Left ventricle myocardium inferior (tissue), 1 donor: ENCODE measurements at regions not wholly inside any gene's neighbourhood (a gene's known extent, or its start where the extent isn't known, plus 50 kb on each side); places are given as distances from the start of the nearest gene placed in this dataset.

Experiments
- DNase-seq: peaks from one replicate; pipeline ENCODE4 v3.0.0-alpha.2; 2020
- H3K27ac ChIP-seq: fragments of 200-600 bp; replicated peaks from 2 replicates; pipeline ENCODE4 v1.8.0; 2021
- H3K27me3 ChIP-seq: fragments of 200-600 bp; 2 replicates; pipeline ENCODE4 v1.8.0; 2021; ENCODE audit warnings: low read depth
- H3K36me3 ChIP-seq: fragments of 200-600 bp; 2 replicates; pipeline ENCODE4 v1.8.0; 2021
- H3K4me1 ChIP-seq: fragments of 200-600 bp; 2 replicates; pipeline ENCODE4 v1.8.0; 2021
- H3K4me3 ChIP-seq: fragments of 200-600 bp; 2 replicates; pipeline ENCODE4 v1.8.0; 2021; ENCODE audit warnings: mild to moderate bottlenecking, moderate library complexity
- H3K9me3 ChIP-seq: fragments of 200-600 bp; replicated peaks from 2 replicates; pipeline ENCODE4 v1.8.0; 2021
- intact Hi-C: fragments of 100-400 bp; cut with micrococcal nuclease; formaldehyde crosslinking; loops from one replicate; pipeline ENCODE4 v1.11.0; 2022
- TF ChIP-seq, protein P1 (sequence below): fragments of 200-600 bp; IDR thresholded peaks from 2 replicates; pipeline ENCODE4 v1.8.0; 2021; ENCODE audit warnings: antibody characterized with exemption, mild to moderate bottlenecking, borderline replicate concordance
- donor health status: DM: no; HTN: yes; CAD: no; lungs with severe emphysema.

DNA sequence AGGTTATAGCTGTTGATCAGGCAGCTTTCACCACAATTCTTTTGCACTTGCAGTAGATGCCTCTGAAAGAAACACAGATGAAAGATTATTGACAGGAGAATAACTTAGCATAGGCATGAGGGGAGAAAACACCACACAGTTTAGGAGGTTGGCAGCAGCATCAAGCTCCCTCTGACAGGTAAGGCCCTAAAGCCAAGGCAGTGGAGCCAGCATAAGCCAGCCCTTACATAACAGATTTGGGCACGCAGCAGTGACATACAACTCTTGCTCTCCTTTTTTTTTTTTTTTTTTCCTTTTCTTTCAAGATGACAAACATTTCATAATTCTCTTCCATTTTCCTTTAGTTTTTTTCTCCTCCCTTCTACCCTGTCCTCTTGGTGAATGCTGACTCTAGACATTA is 257.6 kb upstream of the ADAMTSL1 start:
- TF ChIP-seq, protein P1, sequence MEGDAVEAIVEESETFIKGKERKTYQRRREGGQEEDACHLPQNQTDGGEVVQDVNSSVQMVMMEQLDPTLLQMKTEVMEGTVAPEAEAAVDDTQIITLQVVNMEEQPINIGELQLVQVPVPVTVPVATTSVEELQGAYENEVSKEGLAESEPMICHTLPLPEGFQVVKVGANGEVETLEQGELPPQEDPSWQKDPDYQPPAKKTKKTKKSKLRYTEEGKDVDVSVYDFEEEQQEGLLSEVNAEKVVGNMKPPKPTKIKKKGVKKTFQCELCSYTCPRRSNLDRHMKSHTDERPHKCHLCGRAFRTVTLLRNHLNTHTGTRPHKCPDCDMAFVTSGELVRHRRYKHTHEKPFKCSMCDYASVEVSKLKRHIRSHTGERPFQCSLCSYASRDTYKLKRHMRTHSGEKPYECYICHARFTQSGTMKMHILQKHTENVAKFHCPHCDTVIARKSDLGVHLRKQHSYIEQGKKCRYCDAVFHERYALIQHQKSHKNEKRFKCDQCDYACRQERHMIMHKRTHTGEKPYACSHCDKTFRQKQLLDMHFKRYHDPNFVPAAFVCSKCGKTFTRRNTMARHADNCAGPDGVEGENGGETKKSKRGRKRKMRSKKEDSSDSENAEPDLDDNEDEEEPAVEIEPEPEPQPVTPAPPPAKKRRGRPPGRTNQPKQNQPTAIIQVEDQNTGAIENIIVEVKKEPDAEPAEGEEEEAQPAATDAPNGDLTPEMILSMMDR = no peak
- peaks cover 15% of the 10 kb centered on the region for H3K9me3 ChIP-seq
- no peak overlapping the region for H3K27ac ChIP-seq
- intact Hi-C loops = no loop called here
- H3K4me3 ChIP-seq = no peak overlapping the region
- H3K36me3 ChIP-seq = no peaks in the 10 kb centered on the region
- DNase-seq = no peak
- no peaks in the 10 kb centered on the region for H3K4me1 ChIP-seq
- no peaks in the 10 kb centered on the region for H3K27me3 ChIP-seq

DNA sequence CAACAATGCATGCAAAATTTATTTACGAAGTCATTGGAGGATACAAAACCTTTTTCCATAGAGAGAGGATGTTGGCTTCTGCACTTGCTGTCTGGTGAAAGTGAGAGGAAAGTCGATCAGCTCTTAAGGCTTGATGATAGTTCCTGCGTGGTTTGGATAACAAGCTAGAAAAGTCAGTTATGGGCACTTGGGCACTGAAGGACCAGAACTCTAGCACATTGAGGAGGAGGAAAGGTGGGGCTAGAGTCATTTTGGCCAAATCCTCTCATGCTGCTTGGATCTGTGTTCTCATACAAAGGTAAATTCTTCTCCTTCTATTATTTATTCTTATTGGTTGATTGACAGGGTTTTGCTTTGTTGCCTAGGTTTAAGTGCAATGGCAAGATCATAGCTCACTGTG is 245.9 kb upstream of the ADAMTSL1 start:
- Histone ChIP-seq H3K36me3 (no peaks in the 10 kb centered on the region), H3K4me1 (no peaks in the 10 kb centered on the region), H3K27ac (no peak overlapping the region), H3K4me3 (no peak overlapping the region), H3K9me3 (no peaks in the 10 kb centered on the region), H3K27me3 (no peaks in the 10 kb centered on the region)
- DNase-seq = no peak
- intact Hi-C loops = no loop called here
- TF ChIP-seq, protein P1 = no peak

DNA sequence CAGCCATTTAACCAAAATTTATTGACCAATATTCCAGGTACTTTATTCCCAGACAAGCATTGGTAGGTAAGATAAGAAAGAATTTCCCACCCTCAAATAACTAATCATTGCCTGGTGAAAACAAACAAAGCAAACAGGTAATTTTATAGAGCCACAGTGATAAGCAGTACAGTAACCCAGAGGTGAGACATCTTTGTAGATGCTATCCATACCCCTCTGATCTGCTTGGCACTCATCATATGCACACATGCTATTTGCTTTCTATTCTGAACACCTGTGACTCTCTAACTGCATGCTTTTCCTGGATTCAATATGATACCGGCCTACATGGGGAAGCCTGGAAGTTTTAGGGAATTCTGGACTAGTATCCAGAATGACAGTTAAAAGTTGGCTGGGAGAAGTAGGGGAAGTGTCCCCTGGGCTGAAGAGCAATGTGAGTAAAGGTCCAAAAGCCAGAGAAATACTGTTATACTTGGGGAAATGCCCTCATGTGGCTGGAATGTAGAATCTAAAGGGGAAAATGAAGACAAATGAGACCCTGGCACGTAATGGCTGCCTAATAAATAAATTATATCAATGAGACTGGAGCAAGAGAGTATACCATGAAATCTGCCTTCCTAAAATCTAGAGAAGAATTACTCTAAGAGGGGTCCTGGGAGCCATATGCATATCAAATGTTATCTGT is 243.8 kb upstream of the ADAMTSL1 start:
- no peak for DNase-seq
- TF ChIP-seq, protein P1 = no peak
- no peaks in the 10 kb centered on the region for H3K36me3 ChIP-seq
- H3K4me1 ChIP-seq = no peaks in the 10 kb centered on the region
- H3K4me3 ChIP-seq = no peak overlapping the region
- intact Hi-C loops = no loop called here
- H3K27ac ChIP-seq = no peak overlapping the region
- H3K9me3 ChIP-seq = no peaks in the 10 kb centered on the region
- H3K27me3 ChIP-seq = no peaks in the 10 kb centered on the region

DNA sequence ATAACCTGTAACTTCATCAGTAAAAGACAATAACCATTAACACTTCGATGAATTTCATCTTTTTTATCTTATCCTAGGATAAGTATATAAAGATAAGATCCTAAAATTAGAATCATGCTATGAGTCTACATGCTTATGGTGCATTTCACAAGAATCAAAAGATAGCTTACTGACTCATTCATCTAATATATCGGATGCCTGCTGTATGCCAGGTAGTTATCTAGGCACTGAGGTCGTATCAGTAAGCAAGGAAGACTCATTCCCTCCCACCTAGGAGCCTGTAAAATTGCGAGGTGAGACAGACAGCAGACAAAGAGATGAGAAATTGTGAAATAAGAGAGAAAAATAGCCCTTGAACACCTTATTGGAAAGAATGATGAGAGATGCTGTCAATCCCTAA is 240.6 kb upstream of the ADAMTSL1 start:
- DNase-seq = no peak
- intact Hi-C loops = no loop called here
- H3K4me1 ChIP-seq = no peaks in the 10 kb centered on the region
- TF ChIP-seq, protein P1 = no peak
- no peak overlapping the region for H3K4me3 ChIP-seq
- no peak overlapping the region for H3K27ac ChIP-seq
- no peaks in the 10 kb centered on the region for H3K9me3 ChIP-seq
- no peaks in the 10 kb centered on the region for H3K36me3 ChIP-seq
- no peaks in the 10 kb centered on the region for H3K27me3 ChIP-seq

DNA sequence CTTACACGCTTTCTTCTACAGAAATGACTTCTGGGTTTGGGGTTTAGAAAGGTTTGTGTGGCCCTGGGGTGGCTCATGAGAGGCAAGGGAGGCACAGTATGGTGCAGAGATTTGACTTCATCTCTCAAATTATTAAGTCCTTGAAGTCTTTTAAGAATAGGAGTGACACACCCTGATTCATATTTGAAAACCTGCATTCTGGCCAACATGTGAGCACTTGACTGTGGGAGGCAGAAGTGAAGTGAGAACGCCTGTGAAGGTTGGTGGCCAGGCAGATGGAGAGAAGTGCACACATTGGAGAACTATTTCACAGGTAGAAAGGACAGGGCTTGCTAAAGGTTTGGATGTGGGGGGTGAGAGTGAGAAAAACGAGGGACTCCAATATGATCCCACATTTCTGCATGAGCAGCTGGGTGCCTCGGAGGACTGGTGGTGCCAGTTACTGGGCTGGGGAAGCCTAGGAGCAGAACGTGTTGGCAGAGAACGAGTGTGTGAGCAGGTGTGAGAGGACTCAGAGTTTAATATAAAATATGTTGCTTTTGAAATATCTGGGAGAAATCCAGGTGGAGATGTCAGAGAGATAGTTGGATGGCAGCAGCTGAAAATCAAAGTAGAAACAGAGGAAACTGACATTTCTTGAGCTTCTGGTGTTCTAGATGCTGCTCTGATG is 240.0 kb upstream of the ADAMTSL1 start:
- Histone ChIP-seq H3K4me1 (no peaks in the 10 kb centered on the region), H3K9me3 (no peaks in the 10 kb centered on the region), H3K36me3 (no peaks in the 10 kb centered on the region), H3K27me3 (no peaks in the 10 kb centered on the region), H3K4me3 (no peak overlapping the region), H3K27ac (no peak overlapping the region)
- TF ChIP-seq, protein P1 = no peak
- intact Hi-C loops = no loop called here
- no peak for DNase-seq
